GM12892 (cell line): ENCODE measurements at regions not wholly inside any gene's neighbourhood (a gene's known extent, or its start where the extent isn't known, plus 50 kb on each side); places are given as distances from the start of the nearest gene placed in this dataset.
A peak's percentile ranks its signal among the peaks of the same experiment; 100 is the strongest.

Source experiments
- DNase-seq: peaks from one replicate; pipeline ENCODE4 v3.0.0; 2011; ENCODE audit not compliant: insufficient read length
- FAIRE-seq: peaks from 2 replicates; lab custom pipeline; 2011; peaks lifted over from hg19 to GRCh38; lab: Jason Lieb, UNC
- POLR2A ChIP-seq: IDR thresholded peaks from 2 replicates; pipeline ENCODE4 v1.6.1; 2011; ENCODE audit warnings: low read depth, low read length, control low read depth
- POLR2AphosphoS5 ChIP-seq: IDR thresholded peaks from 2 replicates; pipeline ENCODE4 v1.6.1; 2011; ENCODE audit warnings: low read depth, low read length, control low read depth
- TAF1 ChIP-seq: IDR thresholded peaks from 2 replicates; pipeline ENCODE4 v1.6.1; 2011; ENCODE audit warnings: low read depth, mild to moderate bottlenecking, control low read depth, low read length, borderline replicate concordance

DNA sequence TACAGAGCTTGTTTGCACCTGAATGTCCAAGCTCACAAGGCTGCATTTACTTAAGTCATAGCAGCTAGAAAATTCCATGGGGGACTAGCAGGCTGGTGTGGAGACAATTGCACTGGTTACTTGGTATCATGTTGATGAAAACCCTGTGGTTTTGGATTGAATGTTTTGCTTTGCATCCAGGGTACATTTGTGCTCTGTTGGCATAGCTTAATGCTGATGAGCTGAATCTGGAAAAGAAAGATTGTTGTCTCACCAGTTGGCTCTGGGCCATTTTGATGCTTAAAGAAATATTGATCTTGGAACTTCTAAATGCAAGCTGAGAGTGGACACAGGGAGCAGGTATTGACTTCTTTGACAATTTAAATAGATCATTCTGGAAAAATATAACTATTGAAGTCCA, 122.5 kb upstream of the MBL2 start:
- DNase-seq = no peak
- no peak for TF ChIP-seq TAF1
- TF ChIP-seq POLR2A = no peak
- TF ChIP-seq POLR2AphosphoS5 = no peak
- no peak for FAIRE-seq

DNA sequence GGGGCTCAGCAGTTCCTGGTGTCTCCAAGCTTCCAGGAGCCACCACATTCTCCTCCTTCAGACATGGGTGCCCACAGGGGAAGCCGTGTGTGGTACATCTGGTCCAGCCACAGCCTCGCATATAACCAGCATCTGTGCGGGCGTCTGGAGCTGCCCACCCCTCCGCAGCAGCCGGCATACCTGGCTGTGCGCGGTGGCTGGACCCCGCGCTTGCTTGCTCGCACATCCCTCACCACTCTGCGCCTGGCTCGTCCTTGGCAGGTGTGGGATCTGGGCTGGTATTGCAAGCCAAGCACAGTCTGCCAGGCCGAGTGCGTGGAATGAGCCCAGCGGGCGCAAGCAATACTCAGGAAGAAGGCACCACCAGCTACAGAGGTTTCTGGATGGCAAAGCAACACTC, 117.7 kb upstream of the MBL2 start:
- DNase-seq = no peak
- TF ChIP-seq POLR2A = no peak
- TF ChIP-seq POLR2AphosphoS5 = no peak
- TF ChIP-seq TAF1 = no peak
- FAIRE-seq = no peak

DNA sequence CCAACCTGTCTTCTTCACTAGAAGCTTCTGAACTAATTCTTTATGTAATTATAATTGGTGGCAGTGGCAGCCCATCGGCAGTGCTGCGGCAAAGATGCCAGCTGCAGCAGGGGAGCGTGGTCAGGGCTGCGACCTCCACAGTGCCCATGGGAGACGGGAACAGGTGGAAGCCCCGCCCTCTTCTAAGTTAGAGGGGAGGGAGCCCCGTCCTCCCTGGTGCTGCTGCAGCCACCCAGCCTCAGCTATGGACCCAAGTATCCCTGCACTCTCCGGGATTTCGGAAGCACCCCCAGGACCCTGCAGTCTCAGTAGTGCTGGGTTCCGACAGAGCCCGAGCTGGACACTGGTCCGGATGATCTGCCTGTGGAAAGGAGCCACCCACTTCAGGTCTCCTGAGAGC, 117.0 kb upstream of the MBL2 start:
- DNase-seq (no peak), FAIRE-seq (no peak)
- no peak for TF ChIP-seq TAF1
- TF ChIP-seq POLR2A = no peak
- no peak for TF ChIP-seq POLR2AphosphoS5

- DNase-seq (peak; percentile 23), FAIRE-seq (peak; percentile 96)
- TF ChIP-seq POLR2A = no peak
- TF ChIP-seq TAF1 = no peak
- no peak for TF ChIP-seq POLR2AphosphoS5
These were observed 111.7 kb upstream of the MBL2 start for GRCh38 chr10:52883996-52884871.

- FAIRE-seq = no peak
- TF ChIP-seq POLR2AphosphoS5 (no peak), TAF1 (no peak), POLR2A (no peak)
- DNase-seq = no peak
These were observed 106.7 kb upstream of the MBL2 start for GRCh38 chr10:52879091-52879807.

DNA sequence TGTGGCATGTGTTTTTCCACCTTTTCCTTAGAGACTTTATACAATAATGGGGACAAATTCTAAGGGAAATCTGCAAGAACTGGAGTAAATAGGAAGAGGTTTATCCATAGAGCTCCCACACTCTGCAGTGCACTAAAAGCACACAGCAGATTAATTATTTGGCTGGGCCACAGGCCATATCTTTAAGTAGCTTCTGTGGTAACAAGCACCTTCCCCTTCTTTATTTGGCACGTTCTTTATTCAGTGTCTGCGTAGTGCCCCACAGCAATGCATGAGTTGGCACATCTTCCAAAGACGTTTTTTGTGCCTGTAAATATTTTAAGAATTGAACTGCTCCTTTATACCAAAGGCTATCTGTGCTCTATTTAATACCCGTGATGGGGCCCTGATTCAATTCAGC, 104.9 kb upstream of the MBL2 start:
- FAIRE-seq (no peak), DNase-seq (no peak)
- TF ChIP-seq POLR2AphosphoS5 = no peak
- TF ChIP-seq POLR2A = no peak
- TF ChIP-seq TAF1 = no peak

GRCh38 chr10:52875336-52875735, 102.8 kb upstream of the MBL2 start:
- FAIRE-seq (no peak), DNase-seq (no peak)
- no peak for TF ChIP-seq POLR2AphosphoS5
- no peak for TF ChIP-seq TAF1
- no peak for TF ChIP-seq POLR2A

DNA sequence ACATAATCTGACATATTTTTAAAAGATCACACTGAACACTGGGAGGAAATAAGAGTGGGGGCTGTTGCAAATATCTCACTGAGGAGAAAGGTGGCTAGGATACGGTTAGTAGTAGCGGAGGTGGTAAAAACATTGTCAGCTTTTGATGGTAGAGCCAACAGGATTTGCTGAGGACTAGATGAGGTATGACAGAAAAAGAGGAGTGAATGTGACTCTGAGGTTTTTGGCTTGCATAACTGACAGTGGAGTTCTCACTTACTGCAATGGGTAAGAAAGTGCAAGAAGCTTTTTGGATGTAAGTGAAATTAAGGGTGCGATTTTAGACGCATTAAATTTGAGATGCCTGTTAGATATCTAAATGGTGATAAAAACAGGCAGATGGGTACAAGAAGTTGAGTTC, 102.0 kb upstream of the MBL2 start:
- FAIRE-seq (no peak), DNase-seq (no peak)
- TF ChIP-seq TAF1 (no peak), POLR2A (no peak), POLR2AphosphoS5 (no peak)

GRCh38 chr10:52871191-52871843, 98.7 kb upstream of the MBL2 start:
- DNase-seq (no peak), FAIRE-seq (no peak)

DNA sequence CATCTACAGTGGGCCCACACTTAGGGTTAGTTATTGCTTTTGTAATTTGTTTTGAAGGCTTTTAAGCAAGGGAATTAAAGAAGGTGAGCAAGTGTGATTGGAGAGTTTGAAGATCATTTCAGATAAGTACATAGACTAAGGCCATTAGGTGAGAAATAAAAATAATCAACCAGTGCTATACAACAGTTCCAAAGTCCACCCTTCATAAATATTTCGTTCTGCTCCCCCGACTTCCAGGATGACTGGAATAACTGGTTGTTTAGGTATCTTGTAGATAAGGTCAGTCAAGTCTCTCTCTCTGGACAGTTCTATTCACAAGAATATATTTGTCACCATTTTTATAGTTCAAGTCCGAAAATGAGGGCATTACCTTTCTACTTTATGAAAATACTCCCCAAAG, 98.0 kb upstream of the MBL2 start:
- no peak for FAIRE-seq

More at GRCh38 chr10:52871191-52871843, 98.7 kb upstream of the MBL2 start:
- TF ChIP-seq POLR2A (no peak), TAF1 (no peak), POLR2AphosphoS5 (no peak)

DNA sequence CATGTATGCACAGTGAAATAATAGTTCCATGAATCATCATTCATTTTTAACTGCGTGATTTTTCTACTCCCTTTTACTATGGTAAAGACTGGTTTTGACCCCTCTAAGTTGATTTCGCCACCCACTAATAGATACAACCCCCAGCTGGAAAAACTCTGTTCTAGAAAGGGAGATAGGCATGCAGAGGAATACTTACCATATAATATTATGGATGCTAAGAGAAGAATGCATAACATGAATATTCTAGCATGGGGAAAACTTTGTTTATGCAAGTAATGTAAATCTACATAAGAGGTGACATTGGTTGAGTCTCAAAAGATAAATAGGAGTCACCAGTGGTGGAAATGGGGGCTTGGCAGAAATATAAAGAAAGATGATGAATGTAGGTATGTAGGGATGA, 97.3 kb upstream of the MBL2 start:
- no peak for DNase-seq
- no peak for FAIRE-seq
- TF ChIP-seq POLR2A = no peak
- TF ChIP-seq TAF1 = no peak
- no peak for TF ChIP-seq POLR2AphosphoS5

More for the DNA sequence above, 98.0 kb upstream of the MBL2 start:
- TF ChIP-seq POLR2A = no peak
- no peak for TF ChIP-seq POLR2AphosphoS5
- TF ChIP-seq TAF1 = no peak
- no peak for DNase-seq
